ENCODE measurements at regions not wholly inside any gene's neighbourhood (a gene's known extent, or its start where the extent isn't known, plus 50 kb on each side); places are given as distances from the start of the nearest gene placed in this dataset.

GRCh38 chr21:19781881-19782652, 1216.1 kb upstream of the NCAM2 start:
- TF ChIP-seq ZBTB7A (IDR thresholded peaks at IDR 0.05; ENCODE audit: low read depth) (no peak), TCF12 (IDR thresholded peaks at IDR 0.05; ENCODE audit: low read depth) (no peak), USF1 (IDR thresholded peaks at IDR 0.05) (no peak), CREB1 (IDR thresholded peaks at IDR 0.05; ENCODE audit: low read depth) (no peak), NFIC (IDR thresholded peaks at IDR 0.05) (no peak), EGR1 (IDR thresholded peaks at IDR 0.05) (no peak), TEAD4 (IDR thresholded peaks at IDR 0.05) (no peak)
- TF ChIP-seq, protein P1, sequence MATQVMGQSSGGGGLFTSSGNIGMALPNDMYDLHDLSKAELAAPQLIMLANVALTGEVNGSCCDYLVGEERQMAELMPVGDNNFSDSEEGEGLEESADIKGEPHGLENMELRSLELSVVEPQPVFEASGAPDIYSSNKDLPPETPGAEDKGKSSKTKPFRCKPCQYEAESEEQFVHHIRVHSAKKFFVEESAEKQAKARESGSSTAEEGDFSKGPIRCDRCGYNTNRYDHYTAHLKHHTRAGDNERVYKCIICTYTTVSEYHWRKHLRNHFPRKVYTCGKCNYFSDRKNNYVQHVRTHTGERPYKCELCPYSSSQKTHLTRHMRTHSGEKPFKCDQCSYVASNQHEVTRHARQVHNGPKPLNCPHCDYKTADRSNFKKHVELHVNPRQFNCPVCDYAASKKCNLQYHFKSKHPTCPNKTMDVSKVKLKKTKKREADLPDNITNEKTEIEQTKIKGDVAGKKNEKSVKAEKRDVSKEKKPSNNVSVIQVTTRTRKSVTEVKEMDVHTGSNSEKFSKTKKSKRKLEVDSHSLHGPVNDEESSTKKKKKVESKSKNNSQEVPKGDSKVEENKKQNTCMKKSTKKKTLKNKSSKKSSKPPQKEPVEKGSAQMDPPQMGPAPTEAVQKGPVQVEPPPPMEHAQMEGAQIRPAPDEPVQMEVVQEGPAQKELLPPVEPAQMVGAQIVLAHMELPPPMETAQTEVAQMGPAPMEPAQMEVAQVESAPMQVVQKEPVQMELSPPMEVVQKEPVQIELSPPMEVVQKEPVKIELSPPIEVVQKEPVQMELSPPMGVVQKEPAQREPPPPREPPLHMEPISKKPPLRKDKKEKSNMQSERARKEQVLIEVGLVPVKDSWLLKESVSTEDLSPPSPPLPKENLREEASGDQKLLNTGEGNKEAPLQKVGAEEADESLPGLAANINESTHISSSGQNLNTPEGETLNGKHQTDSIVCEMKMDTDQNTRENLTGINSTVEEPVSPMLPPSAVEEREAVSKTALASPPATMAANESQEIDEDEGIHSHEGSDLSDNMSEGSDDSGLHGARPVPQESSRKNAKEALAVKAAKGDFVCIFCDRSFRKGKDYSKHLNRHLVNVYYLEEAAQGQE (IDR thresholded peaks at IDR 0.05; ENCODE audit: low read depth): no peak
- TF ChIP-seq, protein P2, sequence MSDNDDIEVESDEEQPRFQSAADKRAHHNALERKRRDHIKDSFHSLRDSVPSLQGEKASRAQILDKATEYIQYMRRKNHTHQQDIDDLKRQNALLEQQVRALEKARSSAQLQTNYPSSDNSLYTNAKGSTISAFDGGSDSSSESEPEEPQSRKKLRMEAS (IDR thresholded peaks at IDR 0.05): no peak

DNA sequence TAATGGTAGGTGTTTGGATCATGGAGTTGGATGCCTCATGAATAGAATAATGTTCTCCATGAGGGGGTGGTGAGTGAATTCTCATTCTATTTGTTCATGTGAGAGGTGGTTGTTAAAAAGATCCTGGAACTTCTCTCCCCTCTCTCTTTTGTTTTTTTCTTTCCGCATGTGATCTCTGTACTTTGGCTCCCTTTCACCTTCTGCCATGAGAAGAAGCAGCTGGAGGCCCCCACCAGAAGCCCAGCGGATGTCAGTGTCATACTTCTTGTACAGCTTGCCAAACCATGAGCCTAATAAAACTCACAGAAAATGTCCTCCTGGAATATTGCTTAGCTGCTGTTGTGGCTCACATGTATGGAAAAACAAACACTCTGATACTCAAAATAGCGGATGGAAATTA, 1212.3 kb upstream of the NCAM2 start:
- TF ChIP-seq CREB1 (IDR thresholded peaks at IDR 0.05; ENCODE audit: low read depth) (no peak), YY1 (IDR thresholded peaks at IDR 0.05; ENCODE audit: low read depth) (no peak), EGR1 (IDR thresholded peaks at IDR 0.05) (no peak), ZBTB7A (IDR thresholded peaks at IDR 0.05; ENCODE audit: low read depth) (no peak), FOXM1 (IDR thresholded peaks at IDR 0.05; ENCODE audit: borderline replicate concordance, low read depth) (no peak)

DNA sequence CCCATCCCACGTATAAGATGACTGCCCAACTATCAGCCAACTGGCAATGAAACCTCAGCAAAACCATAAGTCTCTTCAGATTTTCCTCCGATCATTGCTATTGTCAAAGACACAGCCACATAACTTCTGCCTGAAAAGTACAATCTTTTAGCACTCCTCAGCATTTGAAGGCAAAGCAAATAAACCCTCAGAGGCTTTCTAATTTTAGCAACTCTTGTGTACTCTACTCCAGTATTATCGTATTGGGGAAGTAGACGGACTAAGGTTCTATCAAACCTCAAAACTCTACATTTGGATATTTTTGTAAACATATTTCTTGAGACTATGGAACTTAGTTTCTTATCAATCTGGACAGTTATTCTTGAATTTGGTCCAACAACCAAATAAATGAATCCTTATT, 1206.2 kb upstream of the NCAM2 start:
- TF ChIP-seq, protein P1 (IDR thresholded peaks at IDR 0.05; ENCODE audit: low read depth): no peak
- TF ChIP-seq YY1 (IDR thresholded peaks at IDR 0.05; ENCODE audit: low read depth) (no peak), RAD21 (IDR thresholded peaks at IDR 0.05; ENCODE audit: low read depth) (no peak), FOXM1 (IDR thresholded peaks at IDR 0.05; ENCODE audit: borderline replicate concordance, low read depth) (no peak), TAF1 (IDR thresholded peaks at IDR 0.05; ENCODE audit: low read depth) (no peak), USF1 (IDR thresholded peaks at IDR 0.05) (no peak), EP300 (IDR thresholded peaks at IDR 0.05; ENCODE audit: borderline replicate concordance) (no peak), CEBPB (IDR thresholded peaks at IDR 0.05) (no peak), EGR1 (IDR thresholded peaks at IDR 0.05) (no peak), NFIC (IDR thresholded peaks at IDR 0.05) (no peak), CREB1 (IDR thresholded peaks at IDR 0.05; ENCODE audit: low read depth) (no peak), TCF12 (IDR thresholded peaks at IDR 0.05; ENCODE audit: low read depth) (no peak), ZBTB7A (IDR thresholded peaks at IDR 0.05; ENCODE audit: low read depth) (no peak), TEAD4 (IDR thresholded peaks at IDR 0.05) (no peak)
- TF ChIP-seq, protein P2 (IDR thresholded peaks at IDR 0.05): no peak

DNA sequence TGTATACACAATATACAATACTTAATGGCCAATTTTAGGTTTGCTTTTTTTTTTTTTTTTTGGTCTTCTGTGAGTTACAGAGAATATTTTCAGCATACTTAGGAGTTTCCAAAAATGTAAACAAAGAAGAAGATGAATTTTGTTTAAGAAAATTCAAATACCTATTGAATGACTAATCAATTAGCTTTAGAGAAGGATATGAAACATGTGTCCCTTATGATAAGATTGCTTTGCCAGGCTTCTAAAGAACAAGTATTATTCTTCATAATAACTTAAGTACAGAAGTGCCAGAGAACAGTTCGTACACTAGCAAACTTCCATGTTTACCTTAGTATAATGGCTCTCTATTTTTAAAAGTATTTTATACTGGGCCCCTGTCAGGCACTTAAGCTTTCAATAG, 1191.0 kb upstream of the NCAM2 start:
- TF ChIP-seq TEAD4 (IDR thresholded peaks at IDR 0.05) (no peak), EGR1 (IDR thresholded peaks at IDR 0.05) (no peak), RAD21 (IDR thresholded peaks at IDR 0.05; ENCODE audit: low read depth) (no peak), CEBPB (IDR thresholded peaks at IDR 0.05) (no peak), FOXM1 (IDR thresholded peaks at IDR 0.05; ENCODE audit: borderline replicate concordance, low read depth) (no peak)
- TF ChIP-seq, protein P1 (IDR thresholded peaks at IDR 0.05; ENCODE audit: low read depth): no peak
- TF ChIP-seq, protein P2 (IDR thresholded peaks at IDR 0.05): no peak
